H1 (cell line): ENCODE measurements at regions not wholly inside any gene's neighbourhood (a gene's known extent, or its start where the extent isn't known, plus 50 kb on each side); places are given as distances from the start of the nearest gene placed in this dataset.

Experiments
- CREB1 ChIP-seq: IDR thresholded peaks from 2 replicates; pipeline ENCODE4 v1.6.1; 2012; ENCODE audit warnings: inconsistent platforms
- EGR1 ChIP-seq: IDR thresholded peaks from 2 replicates; pipeline ENCODE4 v1.6.1; 2011; ENCODE audit warnings: low read depth, low read length, borderline replicate concordance
- EZH2 ChIP-seq: fragments of 200-600 bp; sonication (generic); IDR thresholded peaks from 2 replicates; pipeline ENCODE4 v1.7.1; 2012; ENCODE audit warnings: low read depth, mild to moderate bottlenecking, moderate library complexity, low read length, inconsistent platforms; ENCODE audit not compliant: severe bottlenecking
- GTF2F1 ChIP-seq: IDR thresholded peaks from 2 replicates; pipeline ENCODE4 v1.6.1; 2012; ENCODE audit warnings: low read depth, low read length, improper control_type of control experiment, borderline replicate concordance
- MAFK ChIP-seq: IDR thresholded peaks from 2 replicates; pipeline ENCODE4 v1.6.1; 2012; ENCODE audit warnings: low read depth, mild to moderate bottlenecking, improper control_type of control experiment, low read length
- NRF1 ChIP-seq: IDR thresholded peaks from 2 replicates; pipeline ENCODE4 v1.6.1; 2011; ENCODE audit warnings: mild to moderate bottlenecking, low read depth, low read length, improper control_type of control experiment
- POLR2A ChIP-seq, 2 experiments: IDR thresholded peaks; 1 replicate in 1 of 2; 2 replicates in 1 of 2; pipeline ENCODE4 v1.6.1; 2011; ENCODE audit warnings: low read depth in 2 of 2, low read length in 2 of 2, mild to moderate bottlenecking in 2 of 2; ENCODE audit errors: control extremely low read depth in 1 of 2
- POLR2AphosphoS5 ChIP-seq: IDR thresholded peaks from 2 replicates; pipeline ENCODE4 v1.6.1; 2011; ENCODE audit warnings: low read depth, low read length
- RFX5 ChIP-seq: IDR thresholded peaks from 2 replicates; pipeline ENCODE4 v1.6.1; 2011; ENCODE audit warnings: low read depth, low read length, improper control_type of control experiment, borderline replicate concordance
- SP2 ChIP-seq: IDR thresholded peaks from 2 replicates; pipeline ENCODE4 v1.6.1; 2012; ENCODE audit warnings: mild to moderate bottlenecking, low read length, inconsistent platforms
- YY1 ChIP-seq: IDR thresholded peaks from 2 replicates; pipeline ENCODE4 v1.6.1; 2011; ENCODE audit warnings: low read depth, mild to moderate bottlenecking, low read length
- TF ChIP-seq, protein P1 (sequence below): IDR thresholded peaks from 2 replicates; pipeline ENCODE4 v1.6.1; 2011; ENCODE audit warnings: low read length, improper control_type of control experiment
- TF ChIP-seq, protein P2 (sequence below), 3 experiments: IDR thresholded peaks; 1 replicate in 2 of 3; 2 replicates in 1 of 3; pipeline versions ENCODE4 v1.5.1 to v1.6.1; 2011; ENCODE audit warnings: low read length in 3 of 3, mild to moderate bottlenecking in 3 of 3, inconsistent platforms in 2 of 3, low read depth in 1 of 3, moderate library complexity in 1 of 3; ENCODE audit not compliant: insufficient read depth in 1 of 3; ENCODE audit errors: control extremely low read depth in 1 of 3

DNA sequence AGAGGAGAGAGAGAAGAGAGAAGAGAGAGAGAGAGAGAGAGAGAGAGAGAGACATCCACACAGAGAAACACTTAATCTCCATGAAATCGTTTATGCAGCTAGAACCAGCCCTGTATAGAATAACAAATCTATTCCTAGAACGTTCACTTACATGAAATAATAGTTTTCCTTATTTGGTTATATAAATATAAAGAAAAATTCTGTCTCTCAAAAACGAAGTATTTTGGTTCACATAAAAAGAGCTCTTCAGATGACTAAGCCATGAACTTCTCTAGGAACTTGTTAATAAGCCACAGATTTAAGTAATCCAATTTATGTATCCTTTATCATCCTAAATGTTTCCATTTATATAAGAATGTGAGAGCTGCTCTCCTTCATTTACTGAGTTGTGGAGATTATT is 1315.1 kb upstream of the PCDH7 start:
- TF ChIP-seq GTF2F1 (no peak), MAFK (no peak), CREB1 (no peak), EZH2 (no peak), EGR1 (no peak), POLR2A (IDR thresholded peaks at IDR 0.05; ENCODE audit: control extremely low read depth in 1 of 2, low read depth in 2 of 2, low read length in 2 of 2) (no peak), SP2 (no peak), RFX5 (no peak), NRF1 (no peak), POLR2AphosphoS5 (no peak), YY1 (no peak)
- TF ChIP-seq, protein P1, sequence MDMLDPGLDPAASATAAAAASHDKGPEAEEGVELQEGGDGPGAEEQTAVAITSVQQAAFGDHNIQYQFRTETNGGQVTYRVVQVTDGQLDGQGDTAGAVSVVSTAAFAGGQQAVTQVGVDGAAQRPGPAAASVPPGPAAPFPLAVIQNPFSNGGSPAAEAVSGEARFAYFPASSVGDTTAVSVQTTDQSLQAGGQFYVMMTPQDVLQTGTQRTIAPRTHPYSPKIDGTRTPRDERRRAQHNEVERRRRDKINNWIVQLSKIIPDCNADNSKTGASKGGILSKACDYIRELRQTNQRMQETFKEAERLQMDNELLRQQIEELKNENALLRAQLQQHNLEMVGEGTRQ, result no peak
- TF ChIP-seq, protein P2, sequence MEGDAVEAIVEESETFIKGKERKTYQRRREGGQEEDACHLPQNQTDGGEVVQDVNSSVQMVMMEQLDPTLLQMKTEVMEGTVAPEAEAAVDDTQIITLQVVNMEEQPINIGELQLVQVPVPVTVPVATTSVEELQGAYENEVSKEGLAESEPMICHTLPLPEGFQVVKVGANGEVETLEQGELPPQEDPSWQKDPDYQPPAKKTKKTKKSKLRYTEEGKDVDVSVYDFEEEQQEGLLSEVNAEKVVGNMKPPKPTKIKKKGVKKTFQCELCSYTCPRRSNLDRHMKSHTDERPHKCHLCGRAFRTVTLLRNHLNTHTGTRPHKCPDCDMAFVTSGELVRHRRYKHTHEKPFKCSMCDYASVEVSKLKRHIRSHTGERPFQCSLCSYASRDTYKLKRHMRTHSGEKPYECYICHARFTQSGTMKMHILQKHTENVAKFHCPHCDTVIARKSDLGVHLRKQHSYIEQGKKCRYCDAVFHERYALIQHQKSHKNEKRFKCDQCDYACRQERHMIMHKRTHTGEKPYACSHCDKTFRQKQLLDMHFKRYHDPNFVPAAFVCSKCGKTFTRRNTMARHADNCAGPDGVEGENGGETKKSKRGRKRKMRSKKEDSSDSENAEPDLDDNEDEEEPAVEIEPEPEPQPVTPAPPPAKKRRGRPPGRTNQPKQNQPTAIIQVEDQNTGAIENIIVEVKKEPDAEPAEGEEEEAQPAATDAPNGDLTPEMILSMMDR (IDR thresholded peaks at IDR 0.05; ENCODE audit: control extremely low read depth in 1 of 3, insufficient read depth in 1 of 3, low read depth in 1 of 3, low read length in 3 of 3), result no peak
